HepG2 (cell line): ENCODE measurements at regions not wholly inside any gene's neighbourhood (a gene's known extent, or its start where the extent isn't known, plus 50 kb on each side); places are given as distances from the start of the nearest gene placed in this dataset.

Experiments used
- AHDC1 ChIP-seq: sonication (generic); formaldehyde crosslinking; IDR thresholded peaks from 2 replicates; pipeline ENCODE4 v1.5.1; 2020; ENCODE audit warnings: mild to moderate bottlenecking, missing genetic modification reagents, borderline replicate concordance
- ELF3 ChIP-seq: IDR thresholded peaks from 2 replicates; pipeline ENCODE4 v1.6.1; 2016; ENCODE audit warnings: missing genetic modification reagents, missing compliant biosample characterization
- HNF1A ChIP-seq, 2 experiments: sonication (generic) in 1 of 2; formaldehyde crosslinking in 1 of 2; IDR thresholded peaks; 2 replicates each; pipeline versions ENCODE4 v1.4.0 to v1.6.1; 2016 to 2020; ENCODE audit warnings: borderline replicate concordance in 1 of 2, low read depth in 1 of 2, mild to moderate bottlenecking in 1 of 2, missing genetic modification reagents in 1 of 2
- KDM5B ChIP-seq: sonication (generic); formaldehyde crosslinking; IDR thresholded peaks from 2 replicates; pipeline ENCODE4 v1.4.0; 2020; ENCODE audit warnings: missing genetic modification reagents, mild to moderate bottlenecking, borderline replicate concordance
- MLX ChIP-seq: IDR thresholded peaks from 2 replicates; pipeline ENCODE4 v1.6.1; 2016
- POLR2A ChIP-seq, 2 experiments: IDR thresholded peaks; 2 replicates each; pipeline ENCODE4 v1.6.1; 2011; ENCODE audit warnings: low read depth in 2 of 2, low read length in 2 of 2, mild to moderate bottlenecking in 1 of 2, moderate library complexity in 1 of 2; ENCODE audit not compliant: insufficient read depth in 1 of 2
- PRDM10 ChIP-seq: sonication (generic); formaldehyde crosslinking; IDR thresholded peaks from 2 replicates; pipeline ENCODE4 v1.4.0; 2020; ENCODE audit warnings: low read depth, missing genetic modification reagents
- TFDP1 ChIP-seq: IDR thresholded peaks from 2 replicates; pipeline ENCODE4 v1.6.1; 2016; ENCODE audit warnings: missing compliant biosample characterization, missing genetic modification reagents, borderline replicate concordance
- ZNF460 ChIP-seq: sonication (generic); formaldehyde crosslinking; IDR thresholded peaks from 2 replicates; pipeline ENCODE4 v1.5.1; 2020; ENCODE audit warnings: missing genetic modification reagents, mild to moderate bottlenecking, borderline replicate concordance
- ZNF552 ChIP-seq: sonication (generic); formaldehyde crosslinking; IDR thresholded peaks from 2 replicates; pipeline ENCODE4 v1.9.0; 2022; ENCODE audit warnings: missing genetic modification reagents, mild to moderate bottlenecking, borderline replicate concordance
- ZNF788 ChIP-seq: sonication (generic); formaldehyde crosslinking; IDR thresholded peaks from 2 replicates; pipeline ENCODE4 v1.5.0; 2020; ENCODE audit warnings: mild to moderate bottlenecking, missing genetic modification reagents, borderline replicate concordance

- peak; percentile 63 for TF ChIP-seq HNF1A (IDR thresholded peaks at IDR 0.05; ENCODE audit: low read depth)
- peak; percentile 68; the same call in 1 of the 2 replicates for TF ChIP-seq HNF1A (CRISPR knock-in tag; IDR thresholded peaks at IDR 0.05; ENCODE audit: borderline replicate concordance)
- TF ChIP-seq AHDC1: no peak
- TF ChIP-seq ELF3: peak; percentile 90
- TF ChIP-seq ZNF552: no peak
- no peak for TF ChIP-seq PRDM10 (CRISPR knock-in tag)
- 0 out of 2 replicates have a peak, but pooled peaks have one; percentile 66 for TF ChIP-seq MLX
- peak in 1 of 2 experiments; percentile 46; a peak in 1 of 4 replicates for TF ChIP-seq POLR2A (IDR thresholded peaks at IDR 0.05; ENCODE audit: insufficient read depth in 1 of 2, low read depth in 2 of 2, low read length in 2 of 2)
- TF ChIP-seq KDM5B: no peak
- TF ChIP-seq ZNF788 (CRISPR knock-in tag): peak; percentile 76; the same call in 1 of the 2 replicates
- peak; percentile 29; the same call in 1 of the 2 replicates for TF ChIP-seq TFDP1 (CRISPR knock-in tag)
- no peak for TF ChIP-seq ZNF460
These were observed 88.2 kb downstream of the PSMG1 start (continued) for GRCh38 chr21:39094847-39095579.
